Keratinocyte (primary cell): ENCODE measurements at regions not wholly inside any gene's neighbourhood (a gene's known extent, or its start where the extent isn't known, plus 50 kb on each side); places are given as distances from the start of the nearest gene placed in this dataset.

Experiments used
- CTCF ChIP-seq, 3 experiments: IDR thresholded peaks in 1 of 3; conservative IDR thresholded peaks in 1 of 3; optimal IDR thresholded peaks in 1 of 3; 2 replicates in 2 of 3; 3 replicates in 1 of 3; pipeline versions ENCODE3 to v1.5.1; 2011; ENCODE audit warnings: low read length in 3 of 3, mild to moderate bottlenecking in 3 of 3, moderate library complexity in 2 of 3, control low read depth in 1 of 3, inconsistent platforms in 1 of 3; ENCODE audit not compliant: insufficient read depth in 2 of 3; ENCODE audit errors: extremely low read depth in 1 of 3
- EZH2 ChIP-seq: IDR thresholded peaks from one replicate; pipeline ENCODE4 v1.6.1; 2012; ENCODE audit warnings: inconsistent platforms, mild to moderate bottlenecking, low read length, moderate library complexity

DNA sequence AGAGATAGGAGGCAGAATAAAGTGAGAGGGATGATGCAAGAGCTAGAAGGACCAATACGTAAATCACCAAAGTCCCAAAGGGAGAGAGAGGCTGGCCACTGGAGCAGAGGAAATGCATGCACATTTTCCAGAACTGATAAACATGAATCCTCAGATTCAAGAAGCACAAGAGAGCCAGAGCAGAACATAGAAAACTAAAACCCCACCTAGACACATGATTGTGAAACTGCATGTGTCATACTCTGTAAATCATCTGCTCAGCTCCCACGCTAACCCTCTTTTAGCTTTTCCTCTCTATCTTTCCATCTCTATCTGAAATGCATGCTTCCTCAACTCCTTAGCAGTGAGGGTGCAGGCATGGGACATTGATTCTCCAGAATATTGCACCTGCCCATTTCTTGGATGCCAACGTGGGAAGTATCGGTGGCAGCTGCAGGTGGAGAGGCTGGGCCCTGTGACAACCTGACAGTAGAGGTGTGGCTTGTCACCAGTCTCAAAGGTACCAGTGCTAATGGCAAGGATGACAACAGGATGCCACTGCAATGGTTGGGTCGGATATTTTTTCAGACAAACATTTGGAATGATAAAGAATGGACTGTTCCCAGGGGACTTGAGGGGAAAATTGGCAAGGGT, 89.3 kb upstream of the OTOS start:
- TF ChIP-seq CTCF (optimal IDR thresholded peaks at IDR 0.05 in 1 of 3, IDR thresholded peaks at IDR 0.05 in 1 of 3, conservative IDR thresholded peaks at IDR 0.05 in 1 of 3; ENCODE audit: extremely low read depth in 1 of 3, insufficient read depth in 2 of 3, low read length in 3 of 3) (no peak), EZH2 (no peak)
